Psoas muscle (tissue), 7 donors: ENCODE measurements at regions not wholly inside any gene's neighbourhood (a gene's known extent, or its start where the extent isn't known, plus 50 kb on each side); places are given as distances from the start of the nearest gene placed in this dataset.

Experiments
- ATAC-seq, 4 donors: fragments of 200-7000 bp; cut with Tn5 transposase; one replicate each; pipeline ENCODE4 v1.9.1; 2020; ENCODE audit warnings: moderate library complexity in 3 of 4, mild to moderate bottlenecking in 2 of 4
- DNase-seq, 2 donors: peaks; one replicate each; pipeline ENCODE4 v3.0.0-alpha.2; 2020
- H3K27ac ChIP-seq: fragments of 200-600 bp; one replicate; pipeline ENCODE4 v1.8.0; 2022
- H3K27me3 ChIP-seq, 3 donors: fragments of 200-600 bp in 1 of 3; one replicate each; pipeline versions ENCODE4 v1.6.1 to v1.8.0; 2013 to 2022; ENCODE audit warnings: low read length in 2 of 3, mild to moderate bottlenecking in 2 of 3, moderate library complexity in 1 of 3; ENCODE audit not compliant: insufficient read depth in 3 of 3
- H3K36me3 ChIP-seq, 2 donors: fragments of 200-600 bp in 1 of 2; one replicate each; pipeline versions ENCODE4 v1.6.1 to v1.8.0; 2013 to 2022; ENCODE audit warnings: low read depth in 1 of 2, mild to moderate bottlenecking in 1 of 2, moderate library complexity in 1 of 2; ENCODE audit not compliant: insufficient read depth in 1 of 2
- H3K4me1 ChIP-seq: fragments of 200-600 bp; one replicate; pipeline ENCODE4 v1.8.0; 2022
- H3K4me3 ChIP-seq: fragments of 200-600 bp; one replicate; pipeline ENCODE4 v1.8.0; 2022; ENCODE audit warnings: mild to moderate bottlenecking
- H3K9me3 ChIP-seq: fragments of 200-600 bp; one replicate; pipeline ENCODE4 v1.8.0; 2022
- WGBS, 3 donors: extraction: QIAGEN DNeasy Blood & Tissue Kit; methylation state at CpG; one replicate each; pipeline versions ENCODE4 v1.1.6 to v1.1.7; 2013; 5-methylcytosine and 5-hydroxymethylcytosine counted together
- intact Hi-C, 2 donors: fragments of 100-400 bp; cut with DNase I; formaldehyde crosslinking; loops; one replicate each; pipeline versions ENCODE4 v1.11.0 to v1.14.2; 2022
- TF ChIP-seq, protein P1 (sequence below): fragments of 200-600 bp; IDR thresholded peaks from one replicate; pipeline ENCODE4 v1.8.0; 2022; ENCODE audit warnings: antibody characterized with exemption
- donor health status: healthy with polysubstance abuse.
- donor health status: DM: no; HTN: no; CAD: no; lungs with moderate emphysema.
- donor health status: Bipolar disorder and iron deficiency.
- donor health status: healthy.
- donor health status: DM: yes; HTN: yes; CAD: no.
- donor health status: DM: no; HTN: no; CAD: no.
- donor health status: DM: yes; HTN: yes; CAD: no.

- TF ChIP-seq, protein P1, sequence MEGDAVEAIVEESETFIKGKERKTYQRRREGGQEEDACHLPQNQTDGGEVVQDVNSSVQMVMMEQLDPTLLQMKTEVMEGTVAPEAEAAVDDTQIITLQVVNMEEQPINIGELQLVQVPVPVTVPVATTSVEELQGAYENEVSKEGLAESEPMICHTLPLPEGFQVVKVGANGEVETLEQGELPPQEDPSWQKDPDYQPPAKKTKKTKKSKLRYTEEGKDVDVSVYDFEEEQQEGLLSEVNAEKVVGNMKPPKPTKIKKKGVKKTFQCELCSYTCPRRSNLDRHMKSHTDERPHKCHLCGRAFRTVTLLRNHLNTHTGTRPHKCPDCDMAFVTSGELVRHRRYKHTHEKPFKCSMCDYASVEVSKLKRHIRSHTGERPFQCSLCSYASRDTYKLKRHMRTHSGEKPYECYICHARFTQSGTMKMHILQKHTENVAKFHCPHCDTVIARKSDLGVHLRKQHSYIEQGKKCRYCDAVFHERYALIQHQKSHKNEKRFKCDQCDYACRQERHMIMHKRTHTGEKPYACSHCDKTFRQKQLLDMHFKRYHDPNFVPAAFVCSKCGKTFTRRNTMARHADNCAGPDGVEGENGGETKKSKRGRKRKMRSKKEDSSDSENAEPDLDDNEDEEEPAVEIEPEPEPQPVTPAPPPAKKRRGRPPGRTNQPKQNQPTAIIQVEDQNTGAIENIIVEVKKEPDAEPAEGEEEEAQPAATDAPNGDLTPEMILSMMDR = no peak
- no peaks in the 10 kb centered on the region for H3K9me3 ChIP-seq
- intact Hi-C loops = no loop called here
- no peak overlapping the region for H3K4me3 ChIP-seq
- H3K36me3 ChIP-seq = no peaks in the 10 kb centered on the region
- WGBS, 3 donors = 79 to 90% (median 84%) methylated on average over 2 of the region's 2 CpGs
- H3K27ac ChIP-seq = no peak overlapping the region
- H3K27me3 ChIP-seq = no peaks in the 10 kb centered on the region
- no peaks in the 10 kb centered on the region for H3K4me1 ChIP-seq
- no peak for DNase-seq
- no peak for ATAC-seq
These were observed 784.5 kb upstream of the CELF4 start for GRCh38 chr18:38350141-38350540.

- 83 to 91% (median 85%) methylated on average over 3 of the region's 3 CpGs for WGBS, 3 donors
- ATAC-seq = no peak
- no peaks in the 10 kb centered on the region for H3K4me1 ChIP-seq
- TF ChIP-seq, protein P1 = no peak
- H3K27me3 ChIP-seq = no peaks in the 10 kb centered on the region
- H3K9me3 ChIP-seq = no peaks in the 10 kb centered on the region
- no peak for DNase-seq
- H3K27ac ChIP-seq = no peak overlapping the region
- H3K36me3 ChIP-seq = no peaks in the 10 kb centered on the region
- H3K4me3 ChIP-seq = no peak overlapping the region
- intact Hi-C loops = no loop called here
These were observed 765.0 kb upstream of the CELF4 start for GRCh38 chr18:38330573-38330972.

- Histone ChIP-seq H3K27ac (no peak overlapping the region), H3K36me3 (no peaks in the 10 kb centered on the region), H3K4me1 (no peaks in the 10 kb centered on the region), H3K4me3 (no peak overlapping the region), H3K9me3 (no peaks in the 10 kb centered on the region), H3K27me3 (no peaks in the 10 kb centered on the region)
- TF ChIP-seq, protein P1 = no peak
- DNase-seq (no peak), ATAC-seq (no peak)
- intact Hi-C loops = no loop called here
These were observed 763.5 kb upstream of the CELF4 start for GRCh38 chr18:38329145-38329544.

DNA sequence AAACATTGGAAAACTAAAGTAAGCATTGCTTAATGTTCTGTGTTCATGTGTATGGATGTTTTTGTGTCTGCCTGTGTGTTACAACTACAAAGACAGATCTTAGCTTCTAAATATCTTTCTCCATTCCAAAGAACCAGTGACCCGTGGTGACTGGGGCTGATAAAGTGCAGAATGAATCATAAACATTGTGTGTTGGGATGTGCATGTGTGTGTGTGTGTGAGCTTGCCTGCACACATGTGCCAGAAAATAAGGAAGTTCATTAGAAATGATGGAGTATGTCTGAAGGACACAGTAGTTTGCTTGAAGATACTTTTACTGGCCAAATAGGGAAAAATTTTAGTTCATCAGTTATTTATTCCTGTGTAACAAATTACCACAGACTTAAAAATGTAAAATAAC lies 756.6 kb upstream of the CELF4 start:
- H3K27me3 ChIP-seq = no peaks in the 10 kb centered on the region
- 54 to 79% (median 70%) methylated on average over 1 of the region's 1 CpG for WGBS, 3 donors
- intact Hi-C loops = no loop called here

GRCh38 chr18:38321262-38321661 lies 755.7 kb upstream of the CELF4 start:
- TF ChIP-seq, protein P1 = no peak
- Histone ChIP-seq H3K4me1 (no peaks in the 10 kb centered on the region), H3K36me3 (no peaks in the 10 kb centered on the region), H3K9me3 (no peaks in the 10 kb centered on the region), H3K4me3 (no peak overlapping the region), H3K27ac (no peak overlapping the region), H3K27me3 (no peaks in the 10 kb centered on the region)
- DNase-seq (no peak), ATAC-seq (no peak)
- intact Hi-C loops = no loop called here
- 68 to 72% (median 71%) methylated on average over 3 of the region's 3 CpGs for WGBS, 3 donors

More for the DNA sequence above, 756.6 kb upstream of the CELF4 start:
- DNase-seq (no peak), ATAC-seq (no peak)
- TF ChIP-seq, protein P1 = no peak
- Histone ChIP-seq H3K4me3 (no peak overlapping the region), H3K36me3 (no peaks in the 10 kb centered on the region), H3K4me1 (no peaks in the 10 kb centered on the region), H3K9me3 (no peaks in the 10 kb centered on the region), H3K27ac (no peak overlapping the region)
